SU-DHL-6 (cell line): ENCODE measurements at regions not wholly inside any gene's neighbourhood (a gene's known extent, or its start where the extent isn't known, plus 50 kb on each side); places are given as distances from the start of the nearest gene placed in this dataset.

ENCODE experiments used
- H2AFZ ChIP-seq: fragments of 200-600 bp; sonication (generic); 2 replicates; pipeline ENCODE4 v1.6.1; 2014; ENCODE audit warnings: low read depth, mild to moderate bottlenecking, moderate library complexity, mixed read lengths, antibody characterized with exemption, low read length; ENCODE audit not compliant: severe bottlenecking
- H3F3A ChIP-seq: fragments of 200-600 bp; shearing (Covaris generic); 2 replicates; pipeline ENCODE4 v1.6.0; 2016; ENCODE audit warnings: antibody characterized with exemption, mild to moderate bottlenecking; ENCODE audit not compliant: insufficient read depth
- H3K27ac ChIP-seq: fragments of 200-600 bp; sonication (generic); 2 replicates; pipeline ENCODE4 v1.5.1; 2016; ENCODE audit warnings: low read depth, mild to moderate bottlenecking, low read length, moderate library complexity, mixed read lengths
- H3K27me3 ChIP-seq: fragments of 200-600 bp; sonication (generic), shearing (Covaris generic); 2 replicates; pipeline ENCODE4 v1.6.0; 2014; ENCODE audit warnings: mild to moderate bottlenecking, low read length
- H3K36me3 ChIP-seq: fragments of 200-600 bp; sonication (generic); 2 replicates; pipeline ENCODE4 v1.6.1; 2014; ENCODE audit warnings: mild to moderate bottlenecking, low read length, mixed read lengths
- H3K4me2 ChIP-seq: fragments of 300-600, 200-600 bp; shearing (Covaris generic), sonication (generic); 2 replicates; pipeline ENCODE4 v1.6.0; 2014; ENCODE audit warnings: low read length, low read depth, mild to moderate bottlenecking; ENCODE audit not compliant: poor library complexity, severe bottlenecking
- H3K4me3 ChIP-seq: fragments of 200-600 bp; sonication (generic); 2 replicates; pipeline ENCODE4 v1.5.1; 2014; ENCODE audit warnings: antibody characterized with exemption, low read length, mild to moderate bottlenecking, mixed read lengths; ENCODE audit not compliant: insufficient read depth, poor library complexity, severe bottlenecking
- H3K79me2 ChIP-seq: fragments of 200-600 bp; sonication (generic); 2 replicates; pipeline ENCODE4 v1.6.1; 2014; ENCODE audit warnings: mild to moderate bottlenecking, low read length, moderate library complexity; ENCODE audit not compliant: insufficient read depth
- H3K9ac ChIP-seq: fragments of 200-600 bp; sonication (generic); 2 replicates; pipeline ENCODE4 v1.7.0; 2014; ENCODE audit warnings: mild to moderate bottlenecking, low read length
- H3K9me2 ChIP-seq: fragments of 200-600 bp; sonication (generic); replicated peaks from 2 replicates; pipeline ENCODE4 v1.6.1; 2014; ENCODE audit warnings: low read length; ENCODE audit not compliant: insufficient read depth
- H3K9me3 ChIP-seq: fragments of 200-600 bp; sonication (generic); 2 replicates; pipeline ENCODE4 v1.6.1; 2014; ENCODE audit warnings: low read length, mixed read lengths; ENCODE audit not compliant: insufficient read depth
- H4K20me1 ChIP-seq: fragments of 200-600 bp; sonication (generic); 2 replicates; pipeline ENCODE4 v1.6.1; 2014; ENCODE audit warnings: low read depth, mild to moderate bottlenecking, antibody characterized with exemption, low read length, moderate library complexity, mixed read lengths
- CTCF ChIP-seq: fragments of 200-600 bp; sonication (generic); IDR thresholded peaks from one replicate; pipeline ENCODE4 v1.5.1; 2017; ENCODE audit warnings: antibody characterized with exemption, mild to moderate bottlenecking, low read length, moderate library complexity; ENCODE audit not compliant: insufficient read depth, poor library complexity, severe bottlenecking
- EZH2phosphoT487 ChIP-seq: fragments of 200-600 bp; sonication (generic), shearing (Covaris generic); conservative IDR thresholded peaks from 2 replicates; pipeline ENCODE4 v1.6.1; 2018; ENCODE audit warnings: mild to moderate bottlenecking, antibody characterized with exemption, low read length, moderate library complexity, mixed read lengths

DNA sequence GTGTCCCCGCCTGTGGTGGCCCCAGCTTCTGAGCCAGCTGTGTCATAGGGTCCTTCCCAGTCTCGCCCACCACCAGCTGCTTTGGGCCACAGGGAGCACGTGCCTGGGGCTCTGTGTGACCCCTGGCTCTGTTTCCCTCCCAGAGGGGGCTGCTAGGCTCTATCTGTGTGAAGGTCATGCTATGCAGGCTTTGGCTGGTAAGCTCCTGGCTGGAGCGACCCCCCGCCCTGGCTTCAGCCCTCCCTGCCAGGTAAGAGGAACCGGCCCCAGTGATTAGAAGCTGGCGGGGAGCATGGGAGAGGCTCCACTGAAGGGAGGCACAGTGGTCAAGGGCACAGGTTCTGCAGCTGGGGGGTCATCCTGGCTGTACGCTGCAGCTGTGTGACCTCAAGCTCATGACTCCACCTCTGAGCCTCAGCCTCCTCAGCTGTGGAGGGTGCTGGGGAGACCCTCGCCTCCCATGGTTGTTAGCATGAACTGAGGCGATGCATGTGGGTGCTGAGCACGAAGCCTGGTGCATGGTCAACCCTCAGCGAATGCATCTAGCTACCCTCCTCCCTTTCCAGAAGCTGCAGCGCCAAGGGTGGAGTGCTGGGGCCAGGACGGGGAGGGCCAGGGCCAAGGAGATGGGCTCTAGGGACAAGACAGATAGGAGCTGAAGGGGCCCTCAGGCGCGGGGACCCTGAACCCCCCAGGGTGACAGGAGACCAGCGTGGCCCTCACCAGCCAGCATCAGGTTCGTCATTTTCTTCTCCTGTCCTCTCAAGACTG lies 163.8 kb upstream of the MVB12B start:
- TF ChIP-seq EZH2phosphoT487, result no peak
- TF ChIP-seq CTCF, result no peak
- Histone ChIP-seq H3K79me2 (no peaks in the 10 kb centered on the region), H3K4me3 (no peak overlapping the region), H3K27me3 (no peaks in the 10 kb centered on the region), H3K9me2 (no peaks in the 10 kb centered on the region), H2AFZ (no peak overlapping the region), H3K9me3 (no peaks in the 10 kb centered on the region), H3K27ac (no peak overlapping the region), H3K4me2 (no peak overlapping the region), H3F3A (no peaks in the 10 kb centered on the region), H4K20me1 (no peaks in the 10 kb centered on the region), H3K9ac (no peak overlapping the region), H3K36me3 (no peaks in the 10 kb centered on the region)

GRCh38 chr9:126164796-126165525 lies 161.7 kb upstream of the MVB12B start:
- Histone ChIP-seq H3K9ac (no peak overlapping the region), H3F3A (no peaks in the 10 kb centered on the region), H3K36me3 (no peaks in the 10 kb centered on the region), H2AFZ (no peak overlapping the region), H3K27me3 (no peaks in the 10 kb centered on the region), H3K27ac (no peak overlapping the region), H4K20me1 (no peaks in the 10 kb centered on the region), H3K9me3 (no peaks in the 10 kb centered on the region), H3K4me3 (no peak overlapping the region), H3K79me2 (no peaks in the 10 kb centered on the region), H3K9me2 (no peaks in the 10 kb centered on the region), H3K4me2 (no peak overlapping the region)
- TF ChIP-seq EZH2phosphoT487, result no peak
- no peak for TF ChIP-seq CTCF

DNA sequence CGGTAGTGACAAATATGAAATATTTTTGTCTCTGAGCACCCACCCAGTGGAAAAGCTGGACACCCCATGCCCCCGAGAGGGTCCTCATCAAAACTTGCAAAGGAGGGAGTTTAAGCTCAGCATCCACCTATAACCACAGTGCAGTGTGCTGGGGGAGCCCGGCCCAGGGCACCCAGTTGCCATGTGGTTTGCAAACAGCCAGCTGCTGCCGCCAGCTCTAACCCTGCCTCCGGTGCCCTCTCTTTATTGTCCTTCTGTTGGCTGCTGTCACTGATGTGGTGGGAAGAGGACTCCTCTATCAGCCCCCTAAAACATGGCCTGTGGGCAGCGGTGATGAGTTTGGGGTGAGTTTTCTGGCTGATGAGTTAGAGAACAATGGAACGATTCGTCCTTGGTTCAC lies 160.9 kb upstream of the MVB12B start:
- Histone ChIP-seq H3K9me2 (no peaks in the 10 kb centered on the region), H2AFZ (no peak overlapping the region), H3K4me2 (no peak overlapping the region), H3K27ac (no peak overlapping the region), H3K27me3 (no peaks in the 10 kb centered on the region), H3K9ac (no peak overlapping the region), H3F3A (no peaks in the 10 kb centered on the region), H4K20me1 (no peaks in the 10 kb centered on the region), H3K36me3 (no peaks in the 10 kb centered on the region), H3K79me2 (no peaks in the 10 kb centered on the region), H3K4me3 (no peak overlapping the region), H3K9me3 (no peaks in the 10 kb centered on the region)
- TF ChIP-seq CTCF, result no peak
